Osteocyte (in vitro differentiated cells): ENCODE measurements at regions not wholly inside any gene's neighbourhood (a gene's known extent, or its start where the extent isn't known, plus 50 kb on each side); places are given as distances from the start of the nearest gene placed in this dataset.
"Not testable (repeated sequence)": the region's sequence is repeated elsewhere in the genome, so short reads cannot be mapped to it uniquely, and the experiment has no call there.

Experiments
- DNase-seq: peaks from one replicate; pipeline ENCODE4 v3.0.0; 2021; ENCODE audit warnings: mixed read lengths; ENCODE audit not compliant: unreplicated experiment; ENCODE audit errors: extremely low spot score
- H3K27ac Mint-ChIP-seq: one replicate; pipeline ENCODE4 v1.8.0; 2021; ENCODE audit warnings: mild to moderate bottlenecking, mixed read lengths; ENCODE audit not compliant: unreplicated experiment
- H3K27me3 Mint-ChIP-seq: one replicate; pipeline ENCODE4 v1.8.0; 2021; ENCODE audit warnings: mixed read lengths; ENCODE audit not compliant: unreplicated experiment
- H3K36me3 Mint-ChIP-seq: one replicate; pipeline ENCODE4 v1.8.0; 2021; ENCODE audit warnings: mixed read lengths; ENCODE audit not compliant: unreplicated experiment
- H3K4me1 Mint-ChIP-seq: one replicate; pipeline ENCODE4 v1.8.0; 2021; ENCODE audit warnings: mixed read lengths; ENCODE audit not compliant: unreplicated experiment
- H3K4me3 Mint-ChIP-seq: one replicate; pipeline ENCODE4 v1.8.0; 2021; ENCODE audit warnings: mild to moderate bottlenecking, moderate library complexity, mixed read lengths; ENCODE audit not compliant: unreplicated experiment
- H3K9me3 Mint-ChIP-seq: one replicate; pipeline ENCODE4 v1.8.0; 2021; ENCODE audit warnings: mixed read lengths; ENCODE audit not compliant: unreplicated experiment
- TF ChIP-seq, protein P1 (sequence below): fragments of 200-600 bp; sonication (generic); IDR thresholded peaks from 2 replicates; pipeline ENCODE4 v1.5.0; 2021; ENCODE audit warnings: antibody characterized with exemption, mild to moderate bottlenecking, moderate library complexity

DNA sequence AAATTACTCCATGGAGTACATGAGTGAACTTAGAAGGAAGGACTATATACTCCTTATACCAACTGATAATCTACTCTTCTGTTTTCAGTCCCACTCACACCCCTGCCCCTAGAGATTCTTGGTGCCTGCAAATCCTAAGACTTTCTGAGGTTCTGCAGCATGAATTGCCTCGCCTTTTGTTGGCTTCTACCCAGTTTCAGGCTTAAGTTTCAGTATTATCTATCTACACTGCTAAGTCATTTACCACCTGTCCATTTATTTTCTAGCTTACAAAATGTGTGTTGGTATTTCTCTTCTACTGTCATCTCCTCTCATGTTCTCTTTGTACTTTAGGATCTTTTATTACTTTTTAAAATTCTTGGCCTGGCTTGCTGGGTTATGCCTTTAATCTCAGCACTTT is 94.4 kb upstream of the AMOT start:
- TF ChIP-seq, protein P1, sequence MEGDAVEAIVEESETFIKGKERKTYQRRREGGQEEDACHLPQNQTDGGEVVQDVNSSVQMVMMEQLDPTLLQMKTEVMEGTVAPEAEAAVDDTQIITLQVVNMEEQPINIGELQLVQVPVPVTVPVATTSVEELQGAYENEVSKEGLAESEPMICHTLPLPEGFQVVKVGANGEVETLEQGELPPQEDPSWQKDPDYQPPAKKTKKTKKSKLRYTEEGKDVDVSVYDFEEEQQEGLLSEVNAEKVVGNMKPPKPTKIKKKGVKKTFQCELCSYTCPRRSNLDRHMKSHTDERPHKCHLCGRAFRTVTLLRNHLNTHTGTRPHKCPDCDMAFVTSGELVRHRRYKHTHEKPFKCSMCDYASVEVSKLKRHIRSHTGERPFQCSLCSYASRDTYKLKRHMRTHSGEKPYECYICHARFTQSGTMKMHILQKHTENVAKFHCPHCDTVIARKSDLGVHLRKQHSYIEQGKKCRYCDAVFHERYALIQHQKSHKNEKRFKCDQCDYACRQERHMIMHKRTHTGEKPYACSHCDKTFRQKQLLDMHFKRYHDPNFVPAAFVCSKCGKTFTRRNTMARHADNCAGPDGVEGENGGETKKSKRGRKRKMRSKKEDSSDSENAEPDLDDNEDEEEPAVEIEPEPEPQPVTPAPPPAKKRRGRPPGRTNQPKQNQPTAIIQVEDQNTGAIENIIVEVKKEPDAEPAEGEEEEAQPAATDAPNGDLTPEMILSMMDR, result no peak
- no peak overlapping the region for H3K4me3 Mint-ChIP-seq
- H3K27ac Mint-ChIP-seq, result no peak overlapping the region
- H3K9me3 Mint-ChIP-seq, result no peaks in the 10 kb centered on the region
- no peaks in the 10 kb centered on the region for H3K4me1 Mint-ChIP-seq
- DNase-seq, result no peak
- no peaks in the 10 kb centered on the region for H3K27me3 Mint-ChIP-seq
- no peaks in the 10 kb centered on the region for H3K36me3 Mint-ChIP-seq

DNA sequence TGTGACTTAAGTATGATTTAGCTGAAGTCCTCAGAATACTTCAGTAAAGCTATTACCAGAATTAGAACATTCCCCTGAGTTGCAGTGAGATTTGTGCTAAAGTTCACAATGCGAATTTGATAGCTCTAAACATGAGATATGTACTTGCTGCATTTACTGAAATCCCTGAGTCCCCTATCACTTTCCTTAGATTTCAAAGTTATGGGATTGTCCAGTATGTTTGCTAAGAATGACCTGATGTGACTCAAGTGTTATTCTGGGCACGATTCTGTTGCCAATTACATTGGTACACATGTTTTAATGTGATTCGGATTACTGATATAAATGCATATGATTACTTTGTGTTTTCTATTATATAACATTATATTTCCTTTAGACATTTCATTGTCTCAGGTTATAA is 91.3 kb upstream of the AMOT start:
- TF ChIP-seq, protein P1, result no peak
- DNase-seq, result no peak
- Mint-ChIP-seq H3K27ac (no peak overlapping the region), H3K4me3 (no peak overlapping the region), H3K9me3 (no peaks in the 10 kb centered on the region), H3K27me3 (no peaks in the 10 kb centered on the region), H3K36me3 (no peaks in the 10 kb centered on the region), H3K4me1 (no peaks in the 10 kb centered on the region)

DNA sequence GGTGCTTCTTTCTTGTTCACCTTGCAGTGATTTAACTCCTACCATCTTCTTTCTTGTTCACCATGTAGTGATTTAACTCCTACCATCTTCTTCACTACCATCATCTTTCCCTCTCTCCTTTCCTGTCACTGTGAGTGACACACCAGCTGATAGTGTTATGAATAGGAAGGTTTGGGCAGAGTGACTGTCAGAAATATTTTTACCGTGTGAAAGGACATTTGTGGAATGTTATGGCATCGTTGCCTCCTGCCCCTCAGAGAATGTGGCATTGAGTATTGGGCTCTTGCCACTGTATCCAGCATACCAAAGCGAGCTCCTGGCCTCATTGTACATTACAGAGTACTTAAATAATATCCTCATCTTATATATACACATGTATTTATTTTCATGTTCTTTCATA is 90.8 kb upstream of the AMOT start:
- H3K4me1 Mint-ChIP-seq, result no peaks in the 10 kb centered on the region
- H3K9me3 Mint-ChIP-seq, result no peaks in the 10 kb centered on the region
- no peaks in the 10 kb centered on the region for H3K27me3 Mint-ChIP-seq
- H3K4me3 Mint-ChIP-seq, result no peak overlapping the region
- DNase-seq, result no peak
- TF ChIP-seq, protein P1, result no peak
- no peaks in the 10 kb centered on the region for H3K36me3 Mint-ChIP-seq
- no peak overlapping the region for H3K27ac Mint-ChIP-seq

DNA sequence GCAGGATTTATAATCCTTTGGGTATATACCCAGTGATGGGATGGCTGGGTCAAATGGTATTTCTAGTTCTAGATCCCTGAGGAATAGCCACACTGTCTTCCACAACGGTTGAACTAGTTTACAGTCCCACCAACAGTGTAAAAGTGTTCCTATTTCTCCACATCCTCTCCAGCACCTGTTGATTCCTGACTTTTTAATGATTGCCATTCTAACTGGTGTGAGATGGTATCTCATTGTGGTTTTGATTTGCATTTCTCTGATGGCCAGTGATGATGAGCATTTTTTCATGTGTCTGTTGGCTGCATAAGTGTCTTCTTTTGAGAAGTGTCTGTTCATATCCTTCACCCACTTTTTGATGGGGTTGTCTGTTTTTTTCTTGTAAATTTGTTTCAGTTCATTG is 82.8 kb upstream of the AMOT start:
- H3K27me3 Mint-ChIP-seq, H3K9me3 Mint-ChIP-seq, DNase-seq, H3K4me3 Mint-ChIP-seq, H3K4me1 Mint-ChIP-seq, H3K36me3 Mint-ChIP-seq, H3K27ac Mint-ChIP-seq: not testable (repeated sequence)

DNA sequence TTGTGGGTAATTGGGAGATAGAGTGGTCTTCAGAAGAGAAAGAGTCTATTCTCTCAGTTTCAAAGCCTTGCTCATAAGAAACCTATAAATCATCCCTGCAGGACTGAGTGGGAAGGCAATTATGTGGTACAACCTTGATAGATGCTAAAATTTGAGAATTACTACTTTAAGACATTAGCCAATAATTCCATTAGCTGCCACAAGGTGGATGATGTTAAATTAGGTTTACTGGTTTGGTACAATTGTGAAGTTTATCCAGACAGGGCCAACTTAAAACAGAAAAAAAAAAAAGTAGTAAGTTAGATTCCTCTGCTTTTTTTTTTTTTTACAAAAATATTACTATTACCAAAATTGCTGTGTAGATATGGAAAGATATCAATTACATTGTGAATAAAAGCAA is 73.2 kb upstream of the AMOT start:
- no peaks in the 10 kb centered on the region for H3K9me3 Mint-ChIP-seq
- H3K4me3 Mint-ChIP-seq, result no peak overlapping the region
- no peaks in the 10 kb centered on the region for H3K36me3 Mint-ChIP-seq
- no peak overlapping the region for H3K27ac Mint-ChIP-seq
- DNase-seq, result no peak
- TF ChIP-seq, protein P1, result no peak
- no peaks in the 10 kb centered on the region for H3K4me1 Mint-ChIP-seq
- no peaks in the 10 kb centered on the region for H3K27me3 Mint-ChIP-seq

DNA sequence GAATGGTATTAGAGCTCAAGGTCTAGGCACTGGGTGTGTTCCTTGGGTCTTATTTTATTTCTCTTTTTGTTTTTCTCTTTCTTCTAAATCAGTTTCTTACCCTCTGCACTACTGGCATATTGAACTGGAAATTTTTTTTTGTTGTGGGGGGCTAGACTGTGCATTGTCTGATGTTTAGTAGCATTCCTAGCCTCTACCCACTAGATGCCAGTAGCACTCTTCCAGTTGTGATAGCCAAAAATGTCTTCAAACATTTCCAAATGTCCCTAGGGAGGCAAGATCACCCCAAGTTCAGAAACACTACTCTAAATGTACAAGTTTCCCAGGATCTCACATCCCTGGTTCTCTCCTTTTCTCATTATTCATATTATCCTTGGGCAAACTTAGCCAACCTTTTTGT is 69.8 kb upstream of the AMOT start:
- Mint-ChIP-seq H3K36me3 (no peaks in the 10 kb centered on the region), H3K27ac (no peak overlapping the region), H3K4me1 (no peaks in the 10 kb centered on the region), H3K9me3 (no peaks in the 10 kb centered on the region), H3K4me3 (no peak overlapping the region), H3K27me3 (no peaks in the 10 kb centered on the region)
- TF ChIP-seq, protein P1, result no peak
- no peak for DNase-seq
